OCI-LY1 (cell line): ENCODE measurements at regions not wholly inside any gene's neighbourhood (a gene's known extent, or its start where the extent isn't known, plus 50 kb on each side); places are given as distances from the start of the nearest gene placed in this dataset.

Experiments
- H2AFZ ChIP-seq: fragments of 200-600 bp; sonication (generic), shearing (Covaris generic); 2 replicates; pipeline ENCODE4 v1.6.0; 2014; ENCODE audit warnings: antibody characterized with exemption, mild to moderate bottlenecking, low read length
- H3F3A ChIP-seq: fragments of 200-600 bp; sonication (generic), shearing (Covaris generic); 2 replicates; pipeline ENCODE4 v1.6.0; 2014; ENCODE audit warnings: mild to moderate bottlenecking, antibody characterized with exemption, low read length, moderate library complexity; ENCODE audit not compliant: insufficient read depth
- H3K27ac ChIP-seq: fragments of 200-600 bp; sonication (generic); 2 replicates; pipeline ENCODE4 v1.5.1; 2014; ENCODE audit warnings: low read length, mixed run types, mild to moderate bottlenecking, low read depth; ENCODE audit not compliant: poor library complexity, severe bottlenecking
- H3K27me3 ChIP-seq: fragments of 200-600 bp; sonication (generic); 2 replicates; pipeline ENCODE4 v1.6.0; 2014; ENCODE audit warnings: antibody characterized with exemption, mild to moderate bottlenecking, low read length, moderate library complexity; ENCODE audit not compliant: insufficient read depth
- H3K36me3 ChIP-seq: fragments of 200-600 bp; sonication (generic); 2 replicates; pipeline ENCODE4 v1.6.1; 2014; ENCODE audit warnings: mild to moderate bottlenecking, antibody characterized with exemption, low read length, moderate library complexity, mixed read lengths; ENCODE audit not compliant: insufficient read depth
- H3K4me1 ChIP-seq: fragments of 200-600 bp; sonication (generic); 2 replicates; pipeline ENCODE4 v1.5.1; 2014; ENCODE audit warnings: mild to moderate bottlenecking, low read length, moderate library complexity; ENCODE audit not compliant: insufficient read depth, severe bottlenecking
- H3K4me2 ChIP-seq: fragments of 200-600 bp; sonication (generic), shearing (Covaris generic); 2 replicates; pipeline ENCODE4 v1.6.1; 2014; ENCODE audit warnings: low read length
- H3K4me3 ChIP-seq: fragments of 200-600 bp; sonication (generic); 2 replicates; pipeline ENCODE4 v1.5.1; 2014; ENCODE audit warnings: low read length, low read depth, mild to moderate bottlenecking, mixed read lengths; ENCODE audit not compliant: poor library complexity, severe bottlenecking
- H3K79me2 ChIP-seq: fragments of 200-600 bp; shearing (Covaris generic); 2 replicates; pipeline ENCODE4 v1.6.1; 2016; ENCODE audit warnings: mixed run types, low read length, mixed read lengths; ENCODE audit not compliant: insufficient read depth
- H3K9ac ChIP-seq: fragments of 200-600 bp; sonication (generic), shearing (Covaris generic); 2 replicates; pipeline ENCODE4 v1.6.1; 2014; ENCODE audit warnings: mild to moderate bottlenecking, low read length, mixed read lengths
- H3K9me2 ChIP-seq: fragments of 200-600 bp; sonication (generic), shearing (Covaris generic); 2 replicates; pipeline ENCODE4 v1.6.1; 2014; ENCODE audit warnings: low read depth, mild to moderate bottlenecking, low read length, mixed read lengths
- H3K9me3 ChIP-seq: fragments of 200-600 bp; shearing (Covaris generic); 2 replicates; pipeline ENCODE4 v1.6.1; 2014; ENCODE audit warnings: low read length, mixed read lengths
- H4K20me1 ChIP-seq: fragments of 200-600 bp; sonication (generic), shearing (Covaris generic); 2 replicates; pipeline ENCODE4 v1.6.0; 2016; ENCODE audit warnings: mild to moderate bottlenecking, low read length; ENCODE audit not compliant: insufficient read depth
- CTCF ChIP-seq: fragments of 200-600 bp; sonication (generic), shearing (Covaris generic); IDR thresholded peaks from 2 replicates; pipeline ENCODE4 v1.5.1; 2017; ENCODE audit warnings: mild to moderate bottlenecking, antibody characterized with exemption, low read length, moderate library complexity, mixed read lengths
- EZH2 ChIP-seq: fragments of 200-600 bp; sonication (generic), shearing (Covaris generic); IDR thresholded peaks from 2 replicates; pipeline ENCODE4 v1.8.0; 2017; ENCODE audit warnings: borderline replicate concordance, mixed run types, mild to moderate bottlenecking, antibody characterized with exemption, low read length, moderate library complexity, mixed read lengths

GRCh38 chr16:87150262-87150661 lies 166.9 kb downstream of the C16orf95 start:
- Histone ChIP-seq H3K36me3 (no peaks in the 10 kb centered on the region), H3K4me2 (no peak overlapping the region), H3K4me3 (no peak overlapping the region), H2AFZ (no peak overlapping the region), H3K9ac (no peak overlapping the region), H3K27me3 (peaks cover 3% of the 10 kb centered on the region; the same call in 1 of the 2 replicates), H3K79me2 (no peaks in the 10 kb centered on the region), H3K9me3 (no peaks in the 10 kb centered on the region), H3F3A (no peaks in the 10 kb centered on the region), H3K4me1 (no peaks in the 10 kb centered on the region), H3K27ac (no peak overlapping the region), H4K20me1 (no peaks in the 10 kb centered on the region), H3K9me2 (no peaks in the 10 kb centered on the region)
- TF ChIP-seq CTCF: no peak
- no peak for TF ChIP-seq EZH2

- Histone ChIP-seq H3K9me3 (no peaks in the 10 kb centered on the region), H3K27me3 (peaks cover 3% of the 10 kb centered on the region; the same call in 1 of the 2 replicates), H3K27ac (no peak overlapping the region), H3K4me1 (no peaks in the 10 kb centered on the region), H3K9ac (no peak overlapping the region), H4K20me1 (no peaks in the 10 kb centered on the region), H2AFZ (no peak overlapping the region), H3K79me2 (no peaks in the 10 kb centered on the region), H3F3A (no peaks in the 10 kb centered on the region), H3K9me2 (no peaks in the 10 kb centered on the region), H3K4me3 (no peak overlapping the region), H3K36me3 (no peaks in the 10 kb centered on the region), H3K4me2 (no peak overlapping the region)
- TF ChIP-seq CTCF (no peak), EZH2 (no peak)
Measured at GRCh38 chr16:87150681-87151280, 166.4 kb downstream of the C16orf95 start.

GRCh38 chr16:87152221-87152755 lies 164.9 kb downstream of the C16orf95 start:
- H3K4me1 ChIP-seq: no peaks in the 10 kb centered on the region
- H3K36me3 ChIP-seq: no peaks in the 10 kb centered on the region
- H3K9ac ChIP-seq: no peak overlapping the region
- TF ChIP-seq CTCF (no peak), EZH2 (no peak)
- H3F3A ChIP-seq: no peaks in the 10 kb centered on the region
- H3K9me3 ChIP-seq: no peaks in the 10 kb centered on the region
- H3K27me3 ChIP-seq: peaks cover 3% of the 10 kb centered on the region; the same call in 1 of the 2 replicates
- H4K20me1 ChIP-seq: no peaks in the 10 kb centered on the region
- no peak overlapping the region for H2AFZ ChIP-seq
- no peak overlapping the region for H3K4me3 ChIP-seq
- no peak overlapping the region for H3K27ac ChIP-seq
- no peaks in the 10 kb centered on the region for H3K9me2 ChIP-seq
- H3K4me2 ChIP-seq: no peak overlapping the region
- no peaks in the 10 kb centered on the region for H3K79me2 ChIP-seq
